HG03558 (cell line): ENCODE measurements at regions not wholly inside any gene's neighbourhood (a gene's known extent, or its start where the extent isn't known, plus 50 kb on each side); places are given as distances from the start of the nearest gene placed in this dataset.

Experiments used
- ATAC-seq: cut with Tn5 transposase; IDR thresholded peaks from one replicate; pipeline ENCODE4 v1.9.1; 2021; ENCODE audit warnings: moderate number of reproducible peaks; ENCODE audit not compliant: unreplicated experiment; ENCODE audit errors: extremely low read depth

- no peak for ATAC-seq
Observed at GRCh38 chr13:34078334-34078999, 260.5 kb downstream of the RFC3 start.

GRCh38 chr13:34085204-34085603 is 267.3 kb downstream of the RFC3 start:
- ATAC-seq: no peak

- peak; percentile 43 for ATAC-seq
Observed at GRCh38 chr13:34086281-34086680, 268.3 kb downstream of the RFC3 start.

GRCh38 chr13:34087791-34088190 is 269.8 kb downstream of the RFC3 start:
- ATAC-seq: no peak

- no peak for ATAC-seq
Observed at GRCh38 chr13:34103854-34104253, 285.9 kb downstream of the RFC3 start.

- no peak for ATAC-seq
Observed at GRCh38 chr13:34104853-34105252, 286.9 kb downstream of the RFC3 start.

- ATAC-seq: no peak
Observed at GRCh38 chr13:34107806-34108205, 289.9 kb downstream of the RFC3 start.

GRCh38 chr13:34108410-34108809 is 290.5 kb downstream of the RFC3 start:
- no peak for ATAC-seq

- no peak for ATAC-seq
Observed at GRCh38 chr13:34114581-34114980, 296.6 kb downstream of the RFC3 start.

GRCh38 chr13:34116651-34117050 is 298.7 kb downstream of the RFC3 start:
- no peak for ATAC-seq

GRCh38 chr13:34124666-34125306 is 306.8 kb downstream of the RFC3 start:
- no peak for ATAC-seq

GRCh38 chr13:34127523-34127922 is 309.6 kb downstream of the RFC3 start:
- no peak for ATAC-seq

- ATAC-seq: no peak
Observed at GRCh38 chr13:34128661-34129060, 310.7 kb downstream of the RFC3 start.

GRCh38 chr13:34129436-34129835 is 311.5 kb downstream of the RFC3 start:
- no peak for ATAC-seq

- no peak for ATAC-seq
Observed at GRCh38 chr13:34137200-34137599, 319.3 kb downstream of the RFC3 start.

- no peak for ATAC-seq
Observed at GRCh38 chr13:34139660-34140227, 321.8 kb downstream of the RFC3 start.

GRCh38 chr13:34143637-34144036 is 325.7 kb downstream of the RFC3 start:
- ATAC-seq: no peak

GRCh38 chr13:34144142-34144541 is 326.2 kb downstream of the RFC3 start:
- ATAC-seq: no peak

- no peak for ATAC-seq
Observed at GRCh38 chr13:34145061-34145460, 327.1 kb downstream of the RFC3 start.

- no peak for ATAC-seq
Observed at GRCh38 chr13:34148359-34148758, 330.4 kb downstream of the RFC3 start.

GRCh38 chr13:34151885-34152284 is 333.9 kb downstream of the RFC3 start:
- ATAC-seq: no peak

- ATAC-seq: no peak
Observed at GRCh38 chr13:34152409-34152808, 334.5 kb downstream of the RFC3 start.
